GM23248 (cell line): ENCODE measurements at regions not wholly inside any gene's neighbourhood (a gene's known extent, or its start where the extent isn't known, plus 50 kb on each side); places are given as distances from the start of the nearest gene placed in this dataset.

Source experiments
- EZH2 ChIP-seq: fragments of 200-600 bp; sonication (generic); IDR thresholded peaks from 2 replicates; pipeline ENCODE4 v1.6.1; 2018; ENCODE audit warnings: antibody characterized with exemption, mild to moderate bottlenecking; ENCODE audit not compliant: insufficient read depth, poor library complexity, severe bottlenecking
- EZH2phosphoT487 ChIP-seq: fragments of 200-600 bp; sonication (generic); IDR thresholded peaks from 2 replicates; pipeline ENCODE4 v1.6.1; 2018; ENCODE audit warnings: antibody characterized with exemption, moderate library complexity, mild to moderate bottlenecking, low read depth; ENCODE audit not compliant: insufficient read depth

DNA sequence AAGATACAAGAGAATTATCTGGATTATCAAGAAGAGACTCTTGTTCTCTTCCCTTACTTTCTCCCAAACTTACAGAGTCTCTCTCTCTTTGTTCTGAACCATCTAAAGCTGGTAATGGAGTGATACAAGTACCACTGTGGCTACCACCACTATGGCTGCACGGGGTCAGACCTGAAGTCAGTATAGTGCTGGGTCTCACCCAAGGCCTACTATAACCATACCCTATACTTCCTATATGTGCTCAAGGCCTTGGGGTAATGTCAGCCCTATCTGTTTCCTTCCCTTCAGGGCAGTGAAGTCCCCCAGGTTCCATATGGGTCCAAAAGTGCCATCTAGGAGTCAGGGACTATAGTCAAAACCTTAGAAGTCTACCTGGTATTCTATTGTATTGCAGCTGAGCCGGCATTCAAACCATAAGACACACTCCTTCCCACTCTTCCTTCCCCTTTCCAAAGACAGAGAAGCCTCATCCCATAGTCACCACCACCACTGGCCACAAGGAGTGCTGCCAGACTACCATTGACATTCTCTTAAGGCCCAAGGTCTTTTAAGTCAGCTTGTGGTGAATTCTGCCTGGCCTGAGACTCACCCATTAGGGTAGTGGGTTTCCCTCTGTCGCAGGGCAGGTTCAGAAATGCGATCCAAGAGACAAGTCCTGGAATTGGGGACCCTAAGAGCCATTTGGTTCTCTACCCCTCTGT lies 615.0 kb upstream of the NECTIN3 start:
- TF ChIP-seq EZH2phosphoT487 (no peak), EZH2 (no peak)
